HEK293 (cell line): ENCODE measurements at regions not wholly inside any gene's neighbourhood (a gene's known extent, or its start where the extent isn't known, plus 50 kb on each side); places are given as distances from the start of the nearest gene placed in this dataset.

Source experiments
- CTCF ChIA-PET: fragments of 350-600 bp; formaldehyde crosslinking; extraction: SDS; loops from one replicate; lab custom pipeline; 2021; ENCODE audit warnings: antibody characterized with exemption; lab: Yijun Ruan, JAX
- POLR2A ChIA-PET: fragments of 300-600 bp; formaldehyde crosslinking; extraction: SDS; loops from one replicate; lab custom pipeline; 2020; ENCODE audit warnings: antibody characterized with exemption, inconsistent platforms; lab: Yijun Ruan, JAX
- H3K27ac ChIP-seq: fragments of 200-500 bp; sonication (Bioruptor generic); 2 replicates; pipeline ENCODE4 v1.5.1; 2014; ENCODE audit warnings: low read depth, low read length, control low read depth, inconsistent platforms; ENCODE audit errors: extremely low read depth
- H3K36me3 ChIP-seq, 2 experiments: fragments of 200-500 bp in 1 of 2; sonication (Bioruptor generic) in 1 of 2; 1 replicate in 1 of 2; 2 replicates in 1 of 2; pipeline ENCODE4 v1.5.1; 2014 to 2017; ENCODE audit warnings: inconsistent platforms in 2 of 2, low read length in 2 of 2; ENCODE audit not compliant: control insufficient read depth in 2 of 2, insufficient read depth in 1 of 2
- H3K4me1 ChIP-seq: fragments of 200-500 bp; sonication (Bioruptor generic); 2 replicates; pipeline ENCODE4 v1.5.1; 2014; ENCODE audit warnings: mild to moderate bottlenecking, low read length, inconsistent platforms; ENCODE audit not compliant: control insufficient read depth, insufficient read depth
- H3K4me3 ChIP-seq: 2 replicates; pipeline ENCODE4 v1.5.1; 2011; ENCODE audit warnings: low read depth, mild to moderate bottlenecking, control low read depth, low read length, moderate library complexity
- H3K9me3 ChIP-seq: fragments of 200-500 bp; sonication (Bioruptor generic); 2 replicates; pipeline ENCODE4 v1.5.1; 2014; ENCODE audit warnings: low read depth, low read length, inconsistent platforms; ENCODE audit not compliant: control insufficient read depth, insufficient read depth
- KLF17 ChIP-seq: fragments of 450-650 bp; formaldehyde crosslinking; IDR thresholded peaks from 2 replicates; pipeline ENCODE4 v1.5.1; 2016; ENCODE audit warnings: missing biosample characterization, missing genetic modification characterization
- PRDM1 ChIP-seq: fragments of 450-650 bp; formaldehyde crosslinking; IDR thresholded peaks from 2 replicates; pipeline ENCODE4; 2016; ENCODE audit warnings: missing biosample characterization, missing genetic modification characterization
- PRDM10 ChIP-seq: fragments of 450-650 bp; formaldehyde crosslinking; IDR thresholded peaks from 2 replicates; pipeline ENCODE4 v1.5.1; 2016; ENCODE audit warnings: missing biosample characterization, missing genetic modification characterization
- TSHZ1 ChIP-seq: fragments of 450-650 bp; formaldehyde crosslinking; IDR thresholded peaks from 2 replicates; pipeline ENCODE4 v1.5.1; 2016; ENCODE audit warnings: missing biosample characterization, missing genetic modification characterization, borderline replicate concordance
- ZBTB48 ChIP-seq: fragments of 450-650 bp; formaldehyde crosslinking; IDR thresholded peaks from 2 replicates; pipeline ENCODE4 v1.5.1; 2016; ENCODE audit warnings: missing biosample characterization, missing genetic modification characterization
- ZBTB6 ChIP-seq: fragments of 450-650 bp; formaldehyde crosslinking; IDR thresholded peaks from 2 replicates; pipeline ENCODE4 v1.5.1; 2017; ENCODE audit warnings: missing biosample characterization, missing genetic modification characterization
- ZIC2 ChIP-seq: fragments of 450-650 bp; formaldehyde crosslinking; IDR thresholded peaks from 2 replicates; pipeline ENCODE4 v1.5.1; 2016; ENCODE audit warnings: missing biosample characterization, missing genetic modification characterization
- ZNF132 ChIP-seq: fragments of 450-650 bp; formaldehyde crosslinking; IDR thresholded peaks from 2 replicates; pipeline ENCODE4 v1.5.1; 2017; ENCODE audit warnings: missing biosample characterization, missing genetic modification characterization, borderline replicate concordance
- ZNF341 ChIP-seq: fragments of 450-650 bp; formaldehyde crosslinking; IDR thresholded peaks from 2 replicates; pipeline ENCODE4; 2016; ENCODE audit warnings: low read depth, missing biosample characterization, missing genetic modification characterization
- ZNF366 ChIP-seq: fragments of 450-650 bp; formaldehyde crosslinking; conservative IDR thresholded peaks from 2 replicates; pipeline ENCODE4 v1.5.1; 2016; ENCODE audit warnings: missing biosample characterization, missing genetic modification characterization
- ZNF548 ChIP-seq: fragments of 450-650 bp; formaldehyde crosslinking; IDR thresholded peaks from 2 replicates; pipeline ENCODE4 v1.5.1; 2016; ENCODE audit warnings: missing biosample characterization, missing genetic modification characterization
- ZNF664 ChIP-seq: fragments of 450-650 bp; formaldehyde crosslinking; IDR thresholded peaks from 2 replicates; pipeline ENCODE4 v1.5.1; 2016; ENCODE audit warnings: missing biosample characterization, missing genetic modification characterization
- ZXDB ChIP-seq: fragments of 450-650 bp; formaldehyde crosslinking; IDR thresholded peaks from 2 replicates; pipeline ENCODE4 v1.5.1; 2016; ENCODE audit warnings: missing biosample characterization, missing genetic modification characterization
- TF ChIP-seq, protein P1 (sequence below): fragments of 450-650 bp; formaldehyde crosslinking; IDR thresholded peaks from 2 replicates; pipeline ENCODE4 v1.5.1; 2016; ENCODE audit warnings: missing biosample characterization, missing genetic modification characterization

DNA sequence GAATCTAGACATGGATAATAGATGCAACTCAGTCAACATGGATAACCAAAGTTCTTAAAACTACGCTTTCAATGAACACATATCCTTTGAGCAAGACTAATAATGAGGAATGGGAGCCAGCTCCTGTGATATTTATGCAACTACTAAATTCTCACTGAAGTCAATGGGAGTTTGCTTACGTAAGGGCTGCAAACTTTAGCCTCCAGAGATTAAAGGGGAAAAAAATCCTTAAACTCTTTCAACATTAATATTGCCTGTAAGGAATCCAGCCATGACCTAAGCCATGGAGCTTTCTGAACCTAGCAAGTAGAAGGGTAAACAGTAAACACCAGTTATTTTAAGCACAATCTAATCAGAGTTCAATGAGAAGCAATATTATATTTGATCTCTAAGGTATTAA is 125.2 kb upstream of the PITX2 start (continued):
- no peak for TF ChIP-seq ZBTB6
- no peak for TF ChIP-seq ZNF132 (tag by site-specific recombination)
- no peak for TF ChIP-seq ZNF366 (tag by site-specific recombination)
- TF ChIP-seq ZNF664 (tag by site-specific recombination), result no peak
- TF ChIP-seq ZIC2 (tag by site-specific recombination), result no peak
- no peak for TF ChIP-seq PRDM10 (tag by site-specific recombination)
- no peak for TF ChIP-seq ZNF341 (tag by site-specific recombination)

DNA sequence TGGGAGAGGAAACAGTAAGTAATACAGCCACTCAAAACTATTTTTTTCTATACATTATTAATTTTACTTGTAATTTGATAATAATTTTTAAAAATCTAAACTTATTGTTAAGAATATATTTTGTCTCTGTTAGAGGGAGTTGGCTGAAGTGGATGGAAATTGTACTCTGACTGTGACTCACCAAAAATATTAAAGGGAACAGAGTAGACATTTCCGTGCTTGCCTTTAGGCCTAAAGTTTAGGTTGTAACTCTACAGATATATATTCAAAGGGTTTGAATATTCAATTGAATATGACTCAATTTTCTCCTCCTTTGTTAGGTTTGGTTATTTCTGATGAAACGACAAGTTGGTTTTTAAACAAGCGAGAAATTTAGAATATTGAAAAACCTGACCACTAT is 128.3 kb upstream of the PITX2 start:
- CTCF ChIA-PET, result no interaction called here
- no peaks in the 10 kb centered on the region for H3K9me3 ChIP-seq
- H3K27ac ChIP-seq, result no peak overlapping the region
- H3K4me1 ChIP-seq, result no peaks in the 10 kb centered on the region
- POLR2A ChIA-PET, result no interaction called here
- H3K4me3 ChIP-seq, result no peak overlapping the region
- TF ChIP-seq ZNF366 (tag by site-specific recombination) (no peak), ZNF548 (tag by site-specific recombination) (no peak), ZXDB (tag by site-specific recombination) (no peak), KLF17 (tag by site-specific recombination) (no peak), PRDM1 (tag by site-specific recombination) (no peak), ZBTB48 (tag by site-specific recombination) (no peak), TSHZ1 (tag by site-specific recombination) (no peak)
- TF ChIP-seq, protein P1, sequence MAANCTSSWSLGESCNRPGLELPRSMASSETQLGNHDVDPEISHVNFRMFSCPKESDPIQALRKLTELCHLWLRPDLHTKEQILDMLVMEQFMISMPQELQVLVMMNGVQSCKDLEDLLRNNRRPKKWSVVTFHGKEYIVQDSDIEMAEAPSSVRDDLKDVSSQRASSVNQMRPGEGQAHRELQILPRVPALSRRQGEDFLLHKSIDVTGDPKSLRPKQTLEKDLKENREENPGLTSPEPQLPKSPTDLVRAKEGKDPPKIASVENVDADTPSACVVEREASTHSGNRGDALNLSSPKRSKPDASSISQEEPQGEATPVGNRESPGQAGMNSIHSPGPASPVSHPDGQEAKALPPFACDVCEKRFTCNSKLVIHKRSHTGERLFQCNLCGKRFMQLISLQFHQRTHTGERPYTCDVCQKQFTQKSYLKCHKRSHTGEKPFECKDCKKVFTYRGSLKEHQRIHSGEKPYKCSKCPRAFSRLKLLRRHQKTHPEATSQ (tag by site-specific recombination), result no peak
- no peaks in the 10 kb centered on the region for H3K36me3 ChIP-seq
